Suprapubic skin (tissue), 4 donors: ENCODE measurements at regions not wholly inside any gene's neighbourhood (a gene's known extent, or its start where the extent isn't known, plus 50 kb on each side); places are given as distances from the start of the nearest gene placed in this dataset.

Experiments
- DNase-seq, 2 donors: peaks; one replicate each; pipeline ENCODE4 v3.0.0-alpha.2; 2019; ENCODE audit warnings: low spot score in 2 of 2
- H3K27ac ChIP-seq: fragments of 200-600 bp; sonication (generic); one replicate; pipeline ENCODE4 v1.5.1; 2019
- H3K27me3 ChIP-seq: fragments of 200-600 bp; sonication (generic); one replicate; pipeline ENCODE4 v1.5.1; 2019
- H3K36me3 ChIP-seq: fragments of 200-600 bp; sonication (generic); one replicate; pipeline ENCODE4 v1.5.1; 2019
- H3K4me1 ChIP-seq: fragments of 200-600 bp; sonication (generic); one replicate; pipeline ENCODE4 v1.5.1; 2019
- H3K4me3 ChIP-seq: fragments of 200-600 bp; sonication (generic); one replicate; pipeline ENCODE4 v1.5.1; 2019; ENCODE audit warnings: mild to moderate bottlenecking
- H3K9me3 ChIP-seq: fragments of 200-600 bp; sonication (generic); one replicate; pipeline ENCODE4 v1.5.1; 2019
- EP300 ChIP-seq: sonication (generic); formaldehyde crosslinking; IDR thresholded peaks from one replicate; pipeline ENCODE4 v1.6.1; 2017; ENCODE audit warnings: antibody characterized with exemption
- POLR2A ChIP-seq, 2 donors: fragments of 450-650 bp; IDR thresholded peaks; one replicate each; pipeline ENCODE4 v1.6.1; 2017; ENCODE audit warnings: antibody characterized with exemption in 2 of 2, mild to moderate bottlenecking in 2 of 2, moderate library complexity in 2 of 2
- POLR2AphosphoS5 ChIP-seq, 3 donors: sonication (generic); formaldehyde crosslinking; IDR thresholded peaks; one replicate each; pipeline ENCODE4 v1.6.1; 2017; ENCODE audit warnings: antibody characterized with exemption in 3 of 3
- WGBS: methylation state at CpG from one replicate; pipeline ENCODE4 v1.1.5; 2018; 5-methylcytosine and 5-hydroxymethylcytosine counted together
- TF ChIP-seq, protein P1 (sequence below), 2 donors: fragments of 200-600 bp in 1 of 2; fragments of 450-650 bp in 1 of 2; sonication (generic) in 1 of 2; IDR thresholded peaks; one replicate each; pipeline ENCODE4 v1.5.1; 2016 to 2019; ENCODE audit warnings: antibody characterized with exemption in 2 of 2, mild to moderate bottlenecking in 1 of 2, moderate library complexity in 1 of 2

DNA sequence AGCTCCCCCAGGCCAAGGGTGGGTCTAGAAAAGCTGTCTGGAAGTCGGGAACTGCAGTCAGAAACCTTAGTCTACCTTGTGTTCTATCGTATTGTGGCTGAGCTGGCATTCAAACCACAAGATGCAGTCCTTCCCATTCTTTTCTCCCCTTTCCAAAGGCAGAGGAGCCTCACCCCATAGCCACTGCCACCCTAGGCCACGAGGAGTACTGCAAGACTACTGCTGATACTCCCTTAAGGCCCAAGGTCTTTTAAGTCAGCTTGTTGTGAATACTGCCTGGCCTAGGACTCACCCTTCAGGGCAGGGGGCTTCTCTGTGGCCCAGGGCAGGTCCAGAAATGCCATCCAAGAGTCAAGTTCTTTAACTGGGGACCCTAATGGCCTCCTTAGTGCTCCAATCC, 214.5 kb upstream of the CNTNAP2 start:
- no peak overlapping the region for H3K27ac ChIP-seq
- H3K9me3 ChIP-seq, result peaks cover 22% of the 10 kb centered on the region
- TF ChIP-seq EP300 (no peak), POLR2AphosphoS5 (IDR thresholded peaks at IDR 0.05) (no peak)
- TF ChIP-seq, protein P1, sequence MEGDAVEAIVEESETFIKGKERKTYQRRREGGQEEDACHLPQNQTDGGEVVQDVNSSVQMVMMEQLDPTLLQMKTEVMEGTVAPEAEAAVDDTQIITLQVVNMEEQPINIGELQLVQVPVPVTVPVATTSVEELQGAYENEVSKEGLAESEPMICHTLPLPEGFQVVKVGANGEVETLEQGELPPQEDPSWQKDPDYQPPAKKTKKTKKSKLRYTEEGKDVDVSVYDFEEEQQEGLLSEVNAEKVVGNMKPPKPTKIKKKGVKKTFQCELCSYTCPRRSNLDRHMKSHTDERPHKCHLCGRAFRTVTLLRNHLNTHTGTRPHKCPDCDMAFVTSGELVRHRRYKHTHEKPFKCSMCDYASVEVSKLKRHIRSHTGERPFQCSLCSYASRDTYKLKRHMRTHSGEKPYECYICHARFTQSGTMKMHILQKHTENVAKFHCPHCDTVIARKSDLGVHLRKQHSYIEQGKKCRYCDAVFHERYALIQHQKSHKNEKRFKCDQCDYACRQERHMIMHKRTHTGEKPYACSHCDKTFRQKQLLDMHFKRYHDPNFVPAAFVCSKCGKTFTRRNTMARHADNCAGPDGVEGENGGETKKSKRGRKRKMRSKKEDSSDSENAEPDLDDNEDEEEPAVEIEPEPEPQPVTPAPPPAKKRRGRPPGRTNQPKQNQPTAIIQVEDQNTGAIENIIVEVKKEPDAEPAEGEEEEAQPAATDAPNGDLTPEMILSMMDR (IDR thresholded peaks at IDR 0.05), result no peak
- H3K36me3 ChIP-seq, result no peaks in the 10 kb centered on the region
- H3K4me3 ChIP-seq, result no peak overlapping the region
- H3K4me1 ChIP-seq, result no peaks in the 10 kb centered on the region
- no peak for DNase-seq
- no peaks in the 10 kb centered on the region for H3K27me3 ChIP-seq
- WGBS, result 57% methylated on average over 3 of the region's 3 CpGs

GRCh38 chr7:145899938-145900337, 216.7 kb upstream of the CNTNAP2 start:
- H3K9me3 ChIP-seq, result peaks cover 29% of the 10 kb centered on the region
- 96% methylated on average over 2 of the region's 2 CpGs for WGBS
- DNase-seq, result no peak
- TF ChIP-seq POLR2AphosphoS5 (IDR thresholded peaks at IDR 0.05), result no peak
- TF ChIP-seq, protein P1 (IDR thresholded peaks at IDR 0.05), result no peak
- no peak for TF ChIP-seq EP300
- no peak for TF ChIP-seq POLR2A (IDR thresholded peaks at IDR 0.05)
- no peaks in the 10 kb centered on the region for H3K4me1 ChIP-seq
- no peak overlapping the region for H3K4me3 ChIP-seq
- H3K27me3 ChIP-seq, result no peaks in the 10 kb centered on the region
- H3K27ac ChIP-seq, result no peak overlapping the region
- no peaks in the 10 kb centered on the region for H3K36me3 ChIP-seq

DNA sequence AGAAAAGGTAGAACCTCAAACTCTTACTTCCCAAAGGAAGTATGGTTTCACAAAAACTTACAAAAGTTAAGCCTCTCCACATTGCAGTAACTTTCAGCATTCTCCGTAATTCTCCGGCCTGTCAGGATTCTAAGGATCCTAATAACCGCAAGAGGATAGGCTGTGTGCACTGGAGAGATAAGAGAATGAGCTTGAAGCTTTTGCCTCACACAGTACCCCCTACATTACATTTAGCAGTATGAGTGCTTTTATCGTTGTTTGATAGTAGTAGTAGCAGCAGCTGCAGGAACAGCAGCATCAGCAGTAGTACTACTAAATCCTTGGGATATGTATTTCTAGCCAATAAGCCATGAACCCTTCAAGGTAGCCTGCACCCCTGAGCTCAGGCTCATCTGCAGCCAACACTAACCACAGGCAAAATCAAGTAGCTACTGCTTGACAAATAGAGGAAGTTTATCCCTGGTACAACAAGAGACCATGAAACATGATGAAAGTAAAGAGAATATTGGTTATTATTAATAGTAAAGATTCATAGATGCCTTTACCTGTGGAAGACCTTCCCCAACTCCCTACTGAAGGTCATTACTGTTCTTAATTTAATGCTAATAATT, 222.6 kb upstream of the CNTNAP2 start:
- DNase-seq, result no peak
- no peaks in the 10 kb centered on the region for H3K4me1 ChIP-seq
- H3K9me3 ChIP-seq, result peaks cover 7% of the 10 kb centered on the region
- no peak overlapping the region for H3K27ac ChIP-seq
- WGBS, result 86% methylated on average over 4 of the region's 4 CpGs
- TF ChIP-seq POLR2AphosphoS5 (IDR thresholded peaks at IDR 0.05) (no peak), POLR2A (IDR thresholded peaks at IDR 0.05) (no peak), EP300 (no peak)
- TF ChIP-seq, protein P1 (IDR thresholded peaks at IDR 0.05), result no peak
- H3K36me3 ChIP-seq, result no peaks in the 10 kb centered on the region
- H3K27me3 ChIP-seq, result no peaks in the 10 kb centered on the region
- no peak overlapping the region for H3K4me3 ChIP-seq

DNA sequence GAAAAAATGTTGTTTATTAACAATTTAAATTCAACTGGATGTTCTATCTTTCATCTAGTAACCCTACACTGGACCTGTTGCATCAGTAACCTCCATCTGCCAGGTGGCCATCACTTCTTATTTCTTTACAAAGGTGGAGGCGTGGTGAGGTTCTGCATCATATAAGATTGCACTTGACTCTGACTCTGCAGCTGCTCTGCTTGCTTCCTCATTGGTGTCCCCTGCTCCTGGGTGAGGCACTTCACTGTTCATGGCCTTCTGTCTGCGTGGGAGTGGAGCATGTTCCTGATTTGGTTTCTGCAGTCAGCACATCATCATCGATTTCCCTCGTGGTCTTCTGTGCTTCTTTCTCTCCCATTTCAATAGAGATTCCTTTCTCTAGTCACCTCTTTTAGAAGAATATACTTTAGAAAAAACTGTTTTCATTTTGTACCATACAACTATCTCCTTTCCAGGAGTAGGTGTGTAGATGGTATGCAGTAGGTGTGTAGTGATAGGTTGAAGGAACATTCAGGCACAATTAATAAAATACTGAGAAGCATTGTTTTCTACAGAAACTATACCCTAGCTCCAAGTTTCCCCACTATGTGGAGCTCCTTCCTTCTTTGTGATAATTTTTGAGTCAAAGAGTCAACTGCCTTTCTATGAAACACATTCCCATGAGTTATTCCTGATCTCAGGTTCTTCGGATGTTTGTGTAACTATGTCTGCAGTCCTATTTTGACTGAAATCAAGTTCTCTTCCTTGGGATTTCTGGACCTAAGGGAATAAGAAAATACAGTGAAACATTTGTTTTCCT, 231.7 kb upstream of the CNTNAP2 start:
- Histone ChIP-seq H3K36me3 (no peaks in the 10 kb centered on the region), H3K4me3 (no peak overlapping the region), H3K27me3 (no peaks in the 10 kb centered on the region), H3K27ac (no peak overlapping the region), H3K4me1 (no peaks in the 10 kb centered on the region), H3K9me3 (peaks cover 6% of the 10 kb centered on the region)
- no peak for DNase-seq
- WGBS, result 78% methylated on average over 5 of the region's 5 CpGs
- TF ChIP-seq, protein P1 (IDR thresholded peaks at IDR 0.05), result no peak
- no peak for TF ChIP-seq POLR2AphosphoS5 (IDR thresholded peaks at IDR 0.05)
- TF ChIP-seq POLR2A (IDR thresholded peaks at IDR 0.05), result no peak
- TF ChIP-seq EP300, result no peak

GRCh38 chr7:145876376-145876775, 240.2 kb upstream of the CNTNAP2 start:
- no peak for DNase-seq
- Histone ChIP-seq H3K36me3 (no peaks in the 10 kb centered on the region), H3K27ac (no peak overlapping the region), H3K4me3 (no peak overlapping the region), H3K4me1 (no peaks in the 10 kb centered on the region), H3K9me3 (no peaks in the 10 kb centered on the region), H3K27me3 (no peaks in the 10 kb centered on the region)
- WGBS, result 56% methylated on average over 1 of the region's 1 CpG
- TF ChIP-seq, protein P1 (IDR thresholded peaks at IDR 0.05), result no peak
- TF ChIP-seq POLR2A (IDR thresholded peaks at IDR 0.05) (no peak), EP300 (no peak), POLR2AphosphoS5 (IDR thresholded peaks at IDR 0.05) (no peak)
